SHP77 treated with DMSO at 0.1 percent for 48 hours (cell line): ENCODE measurements at regions not wholly inside any gene's neighbourhood (a gene's known extent, or its start where the extent isn't known, plus 50 kb on each side); places are given as distances from the start of the nearest gene placed in this dataset.
A peak's percentile ranks its signal among the peaks of the same experiment; 100 is the strongest.

Source experiments
- DNase-seq: peaks from one replicate; lab custom pipeline; 2025; lab: John Stamatoyannopoulos, UW

- DNase-seq = peak; percentile 27
Observed at GRCh38 chr16:85390511-85391174, 222.5 kb upstream of the GSE1 start.

DNA sequence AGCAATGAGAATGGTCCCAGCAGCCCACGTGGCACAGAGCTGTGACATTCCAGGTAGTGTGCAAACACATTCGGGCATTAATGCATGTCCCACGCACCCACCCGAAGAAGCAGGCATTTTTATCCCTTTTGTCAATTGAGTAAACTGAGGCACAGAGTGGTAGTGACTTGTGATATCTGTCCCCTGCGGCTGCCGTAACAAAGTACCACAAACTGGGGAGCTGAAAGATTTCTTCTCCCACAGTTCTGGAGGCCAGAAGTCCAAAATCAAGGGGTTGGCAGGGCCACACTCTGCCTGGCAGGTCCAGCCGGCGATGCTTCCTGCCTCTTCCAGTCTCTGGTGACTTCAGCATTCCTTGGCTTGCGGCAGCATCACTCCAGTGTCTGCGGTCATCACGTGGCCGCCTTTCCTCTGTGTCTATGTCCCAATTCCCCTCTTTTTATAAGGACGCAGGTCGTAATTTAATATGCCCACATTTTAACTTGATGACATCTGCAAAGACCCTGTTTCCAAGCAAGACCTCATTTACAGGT lies 221.9 kb upstream of the GSE1 start:
- no peak for DNase-seq

- no peak for DNase-seq
Observed at GRCh38 chr16:85391769-85392583, 221.1 kb upstream of the GSE1 start.

- no peak for DNase-seq
Observed at GRCh38 chr16:85392756-85393673, 220.1 kb upstream of the GSE1 start.

DNA sequence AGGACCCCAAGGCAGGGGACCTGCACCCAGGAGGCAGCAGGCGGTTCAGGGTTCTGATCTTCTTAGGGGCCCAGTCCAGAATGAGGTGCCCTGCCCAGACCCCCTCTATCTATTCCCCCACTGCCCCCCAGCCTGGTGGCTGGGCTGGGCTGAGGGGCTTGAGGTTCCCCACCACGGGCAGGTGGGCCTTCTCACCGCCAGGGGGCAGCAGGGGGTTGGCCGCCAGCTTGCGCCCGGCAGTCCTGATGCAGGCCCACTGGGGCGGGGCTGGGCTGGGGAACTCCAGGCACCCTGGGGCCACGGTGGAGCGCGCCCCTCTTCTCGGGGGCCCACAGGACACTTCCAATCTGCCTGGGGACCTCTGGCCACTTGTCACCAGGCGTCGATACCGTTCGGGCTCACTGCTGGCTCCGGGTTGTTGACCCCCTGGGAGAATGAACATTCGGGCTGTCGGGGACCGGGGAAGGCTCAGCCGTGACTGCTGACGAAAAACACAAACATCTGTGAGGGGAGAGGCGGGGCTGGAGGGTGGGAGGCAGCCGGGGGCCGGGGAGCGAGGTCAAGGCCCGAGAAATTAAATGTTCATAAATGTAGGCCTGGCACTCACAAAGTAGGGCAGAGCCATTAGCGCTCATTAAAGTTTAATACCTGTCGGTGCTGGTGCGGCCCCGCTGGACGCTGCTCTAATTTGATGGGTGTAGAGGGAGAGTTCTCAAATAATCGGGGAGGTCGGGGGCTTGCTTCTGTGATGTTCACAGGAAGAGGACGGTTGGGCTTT lies 219.3 kb upstream of the GSE1 start:
- DNase-seq = peak; percentile 26

DNA sequence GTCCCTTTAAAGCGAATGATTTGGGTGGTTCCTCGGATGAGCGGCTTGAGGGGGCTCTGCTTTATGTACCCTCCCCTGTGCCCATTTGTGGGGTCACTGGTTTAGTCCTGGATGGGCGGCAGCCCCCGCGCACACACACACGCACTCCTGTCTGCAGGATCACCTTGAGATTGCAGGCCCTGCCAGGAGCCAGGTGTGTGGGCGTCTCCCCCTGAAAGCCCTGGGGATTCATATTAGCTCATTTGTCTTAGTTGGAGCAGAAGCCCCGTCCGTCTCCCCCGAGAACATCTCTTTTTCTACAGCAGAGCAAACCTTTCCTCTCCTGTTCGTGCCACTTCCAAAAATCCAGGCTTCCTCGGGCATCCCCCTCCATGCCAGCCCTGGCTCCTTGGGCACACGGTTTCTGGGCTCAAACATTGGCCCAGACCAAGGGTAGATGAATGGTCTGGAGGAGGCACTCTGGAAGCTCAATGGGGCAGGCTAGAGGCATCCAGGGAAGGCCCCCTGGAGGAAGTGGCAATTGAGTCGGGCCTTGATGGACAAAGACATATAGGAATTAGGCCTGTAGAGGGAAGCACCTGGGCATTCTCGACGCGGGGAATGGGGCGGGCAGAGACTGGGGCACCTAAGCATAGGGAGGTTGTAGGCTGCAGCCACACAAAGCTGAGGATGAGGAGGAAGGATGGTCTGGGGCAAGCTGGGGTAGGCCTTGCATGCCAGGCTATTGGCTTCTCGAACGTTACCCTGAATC lies 218.5 kb upstream of the GSE1 start:
- no peak for DNase-seq

- DNase-seq = peak; percentile 94
Observed at GRCh38 chr16:85395207-85395912, 217.8 kb upstream of the GSE1 start.

- peak; percentile 48 for DNase-seq
Observed at GRCh38 chr16:85395913-85396878, 216.9 kb upstream of the GSE1 start.

DNA sequence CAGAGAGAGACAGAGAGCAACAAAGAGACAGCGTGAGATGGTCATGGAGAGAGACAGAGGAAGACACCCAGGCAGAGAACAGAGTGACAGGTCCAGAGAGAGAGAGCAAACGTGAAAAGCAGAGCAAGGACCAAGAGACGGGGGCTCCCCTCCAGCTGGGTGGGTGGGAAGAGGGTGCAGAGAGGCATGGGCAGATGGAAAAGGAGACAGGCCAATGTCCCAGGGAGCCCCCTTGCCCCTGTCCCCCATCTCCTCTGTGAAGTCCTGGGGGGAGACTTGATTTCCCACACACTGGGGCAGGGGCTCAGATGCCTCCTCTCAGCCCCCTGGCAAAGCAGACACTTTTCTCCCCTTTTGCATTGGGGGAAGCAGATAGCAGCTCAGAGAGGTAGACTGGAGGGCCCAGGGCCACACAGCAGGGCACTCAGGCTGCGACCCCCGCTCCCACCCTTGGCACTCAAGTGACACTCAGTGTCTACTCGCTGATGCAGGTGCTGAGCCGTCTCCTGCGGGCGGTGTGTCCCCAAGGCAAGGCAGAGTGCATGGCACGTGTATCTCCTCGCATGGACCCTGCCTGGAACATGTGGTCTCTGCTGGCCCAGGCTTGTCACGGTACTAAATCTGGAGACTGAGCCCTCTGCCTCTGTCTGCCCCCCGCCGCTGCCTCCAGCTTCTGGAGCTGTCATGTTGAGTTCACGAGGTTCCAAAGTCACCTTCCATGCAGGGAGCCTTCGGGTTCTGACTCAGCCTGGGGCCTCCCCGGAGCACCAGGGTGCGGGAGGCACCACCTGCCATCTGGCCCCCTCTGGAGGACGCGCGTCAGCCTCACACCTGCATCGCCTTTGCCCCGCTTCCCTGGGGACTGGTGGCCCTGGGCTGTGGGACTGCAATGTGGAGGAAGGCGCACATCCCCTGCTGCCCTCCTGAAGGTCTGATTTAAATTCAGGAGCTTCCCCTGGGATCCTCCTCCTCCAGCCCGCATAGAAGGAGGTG lies 215.9 kb upstream of the GSE1 start:
- peak; percentile 50 for DNase-seq

- DNase-seq = no peak
Observed at GRCh38 chr16:85398050-85398451, 215.1 kb upstream of the GSE1 start.

DNA sequence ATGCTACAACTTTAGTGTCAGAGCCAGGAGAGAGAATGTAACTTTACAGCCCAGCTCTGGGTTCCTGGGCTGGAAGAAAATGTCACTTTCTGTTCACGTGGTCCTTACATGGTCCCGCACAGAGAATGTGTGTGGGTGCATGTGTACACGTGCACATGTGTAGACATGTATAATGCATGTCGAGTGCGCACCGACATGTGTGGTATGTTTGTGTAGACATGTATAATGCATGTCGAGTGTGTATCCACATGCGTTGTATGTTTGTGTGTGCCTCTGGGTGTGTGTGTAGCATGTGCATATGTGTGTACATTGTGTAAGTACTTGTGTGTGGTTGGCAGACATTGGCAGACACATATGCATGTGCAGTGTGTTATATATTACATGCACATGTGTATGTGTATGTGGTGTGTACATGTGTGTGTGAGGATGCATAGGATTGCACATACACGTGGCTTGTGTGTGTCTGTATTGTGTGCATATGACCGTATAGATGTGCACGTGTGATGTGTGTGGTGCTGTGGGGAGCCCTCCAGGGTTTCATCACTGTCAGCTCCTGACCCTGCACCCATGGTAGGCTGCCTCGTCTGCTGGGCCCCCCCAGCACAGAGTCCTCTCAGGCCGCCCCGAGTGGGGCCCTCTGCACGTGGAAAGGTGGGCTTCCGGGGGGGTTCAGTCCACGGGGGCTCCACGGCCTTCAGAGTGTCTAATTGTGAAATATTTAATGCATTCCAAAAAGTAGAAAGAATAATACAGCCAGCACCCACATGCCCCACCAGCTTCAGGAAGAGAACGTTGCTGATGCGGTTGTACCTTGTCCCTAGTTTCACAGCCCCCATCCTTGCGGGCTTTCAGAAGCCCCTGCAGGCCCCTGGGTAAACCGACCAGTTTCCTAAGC lies 214.2 kb upstream of the GSE1 start:
- no peak for DNase-seq

DNA sequence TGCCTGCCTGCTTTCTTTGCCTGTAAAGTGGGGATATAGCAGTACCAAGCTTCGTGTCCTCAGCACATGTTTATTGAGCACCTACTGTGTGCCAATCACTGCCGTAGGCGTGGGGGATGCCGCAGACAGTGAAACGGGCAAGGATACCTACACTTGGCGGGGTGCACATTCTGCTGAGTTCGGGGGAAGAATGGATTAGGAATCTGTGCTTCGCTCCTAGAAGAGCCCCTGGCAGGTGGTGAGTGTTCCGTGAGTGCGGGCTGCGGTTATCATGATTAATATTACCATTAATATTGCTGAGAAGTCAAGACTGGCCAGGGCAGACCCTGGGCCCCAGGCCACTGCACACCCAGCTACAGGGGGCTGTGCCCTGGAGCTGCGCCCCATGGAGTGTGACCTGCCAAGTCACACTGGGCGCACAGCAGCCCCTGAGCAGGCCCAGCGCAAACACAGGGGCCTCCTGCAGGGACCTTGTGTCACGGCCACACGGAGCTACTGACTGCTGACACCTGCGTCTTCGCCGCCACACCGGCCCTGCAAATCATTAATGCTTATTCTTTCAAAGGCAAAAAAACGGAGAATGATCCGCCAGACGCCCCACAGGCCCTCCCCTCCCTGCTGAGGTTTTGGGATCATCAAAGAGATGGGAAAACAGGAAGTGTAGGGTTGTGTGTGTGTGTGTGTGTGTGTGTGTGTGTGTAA lies 213.4 kb upstream of the GSE1 start:
- no peak for DNase-seq

DNA sequence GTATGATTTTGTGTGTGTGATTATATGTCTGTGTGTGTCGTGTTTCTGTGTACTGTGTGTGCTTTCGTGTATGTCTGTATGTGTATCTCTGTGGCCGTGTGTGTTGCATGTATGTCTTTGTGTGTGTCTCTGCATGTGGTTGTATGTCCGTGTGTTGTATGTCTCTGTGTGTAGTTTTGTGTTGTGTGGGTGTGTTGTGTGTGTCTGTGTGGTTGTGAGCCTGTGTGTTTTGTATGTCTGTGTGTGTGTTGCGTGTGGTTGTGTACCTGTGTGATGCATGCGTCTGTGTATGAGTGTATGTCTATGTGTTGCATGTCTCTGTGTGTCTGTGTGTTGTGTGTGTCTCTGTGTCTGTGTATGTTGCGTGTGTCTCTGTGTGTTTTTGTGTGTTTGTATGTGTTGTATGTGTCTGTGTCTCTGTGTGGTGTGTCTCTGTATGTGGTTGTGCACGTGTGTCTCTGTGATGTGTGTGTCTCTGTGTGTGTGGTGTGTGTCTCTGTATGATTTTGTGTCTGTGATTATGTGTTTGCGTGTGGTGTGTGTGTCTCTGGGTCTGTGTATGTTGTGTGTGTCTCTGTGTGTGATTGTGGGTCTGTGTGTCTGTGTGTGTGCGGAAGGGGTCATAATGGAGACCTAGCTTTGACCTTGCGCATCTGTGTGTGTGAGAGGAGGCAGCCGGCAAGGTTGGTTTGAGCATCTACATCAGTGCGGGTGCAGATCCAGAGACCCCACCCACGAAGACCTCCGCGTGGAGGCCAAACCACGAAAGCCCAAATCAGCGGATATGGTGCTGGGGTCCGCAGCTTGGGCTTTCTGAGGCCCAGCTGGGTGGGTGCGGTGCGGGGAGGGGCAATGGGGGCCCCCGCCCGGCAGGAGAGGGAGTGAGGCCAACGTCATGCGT lies 212.6 kb upstream of the GSE1 start:
- DNase-seq = no peak

GRCh38 chr16:85401370-85401916 lies 211.7 kb upstream of the GSE1 start:
- DNase-seq = no peak
